ENCODE measurements at regions not wholly inside any gene's neighbourhood (a gene's known extent, or its start where the extent isn't known, plus 50 kb on each side); places are given as distances from the start of the nearest gene placed in this dataset.

- DNase-seq (ENCODE audit: extremely low read depth, insufficient read length) = no peak
- no peaks in the 10 kb centered on the region for H3K27me3 ChIP-seq (replicated peaks; ENCODE audit: control insufficient read depth, insufficient read depth, low read length)
- no peak overlapping the region for H3K4me3 ChIP-seq (replicated peaks; ENCODE audit: low read depth, low read length)
- no peaks in the 10 kb centered on the region for H3K36me3 ChIP-seq (ENCODE audit: control insufficient read depth, insufficient read depth, low read length)
- TF ChIP-seq CTCF (IDR thresholded peaks at IDR 0.05; ENCODE audit: insufficient read depth, low read length, poor library complexity, severe bottlenecking) = no peak
Observed at GRCh38 chr14:98888927-98889835, 382.8 kb downstream of the BCL11B start.

DNA sequence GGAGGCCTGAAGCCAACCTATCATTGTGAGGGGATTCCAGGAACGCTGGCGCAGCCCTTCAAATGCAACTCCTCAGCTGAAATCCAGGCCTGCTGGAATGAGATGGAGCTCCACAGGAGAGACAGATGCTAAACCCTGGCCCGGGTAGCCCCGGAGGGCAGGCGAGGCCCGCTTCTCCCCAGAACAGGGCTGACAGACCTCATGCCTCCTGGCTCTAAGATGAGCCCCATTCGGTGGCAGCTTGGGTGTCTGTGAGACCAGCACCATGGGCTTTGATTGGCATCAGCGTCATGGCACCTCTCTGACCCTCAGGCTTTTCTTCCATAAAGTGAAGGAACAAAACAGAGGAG, 382.2 kb downstream of the BCL11B start:
- no peaks in the 10 kb centered on the region for H3K27me3 ChIP-seq (replicated peaks; ENCODE audit: control insufficient read depth, insufficient read depth, low read length)
- H3K4me3 ChIP-seq (replicated peaks; ENCODE audit: low read depth, low read length) = no peak overlapping the region
- H3K36me3 ChIP-seq (ENCODE audit: control insufficient read depth, insufficient read depth, low read length) = no peaks in the 10 kb centered on the region
- no peak for DNase-seq (ENCODE audit: extremely low read depth, insufficient read length)
- TF ChIP-seq CTCF (IDR thresholded peaks at IDR 0.05; ENCODE audit: insufficient read depth, low read length, poor library complexity, severe bottlenecking) = no peak

DNA sequence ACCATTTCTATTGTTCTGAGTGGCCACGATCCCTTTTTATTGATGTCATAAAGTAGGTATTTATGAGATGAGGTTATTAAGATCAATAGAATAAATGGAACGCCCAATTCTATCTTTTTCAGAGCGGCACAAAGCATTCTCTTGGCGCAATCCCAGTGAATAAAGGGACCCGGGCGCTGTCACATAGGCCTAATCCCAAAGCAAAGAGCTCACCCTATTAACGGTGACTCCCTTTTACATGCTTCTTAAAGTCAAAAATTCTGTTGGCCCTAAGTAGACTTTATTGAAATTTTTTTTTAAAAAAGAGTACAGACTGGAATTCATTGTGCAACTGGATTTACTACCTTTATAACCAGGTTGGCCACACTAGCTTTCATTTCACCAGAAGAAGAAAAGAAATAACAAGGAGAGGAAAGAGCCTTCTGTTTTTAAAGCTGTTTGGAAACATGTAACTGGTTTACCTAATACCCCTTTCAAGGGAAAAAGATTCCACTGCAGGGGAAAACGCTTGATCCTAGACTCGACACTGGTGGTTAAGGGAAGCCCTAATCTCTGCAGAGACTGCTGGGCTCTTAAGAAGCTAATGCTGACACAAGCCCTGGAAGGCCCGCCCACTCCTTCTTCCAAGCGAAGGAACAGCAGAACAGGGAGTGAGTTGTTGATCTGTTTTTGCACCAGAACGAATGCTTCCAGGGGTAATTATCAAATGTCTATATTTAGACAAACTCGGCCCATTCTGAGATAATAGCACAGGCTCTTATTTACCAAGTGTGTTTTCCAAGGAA, 381.2 kb downstream of the BCL11B start:
- Histone ChIP-seq H3K27me3 (replicated peaks; ENCODE audit: control insufficient read depth, insufficient read depth, low read length) (no peaks in the 10 kb centered on the region), H3K36me3 (ENCODE audit: control insufficient read depth, insufficient read depth, low read length) (no peaks in the 10 kb centered on the region), H3K4me3 (replicated peaks; ENCODE audit: low read depth, low read length) (no peak overlapping the region)
- no peak for DNase-seq (ENCODE audit: extremely low read depth, insufficient read length)
- no peak for TF ChIP-seq CTCF (IDR thresholded peaks at IDR 0.05; ENCODE audit: insufficient read depth, low read length, poor library complexity, severe bottlenecking)

GRCh38 chr14:98893675-98894074, 378.3 kb downstream of the BCL11B start:
- H3K4me3 ChIP-seq (replicated peaks; ENCODE audit: low read depth, low read length) = no peak overlapping the region
- no peak for TF ChIP-seq CTCF (IDR thresholded peaks at IDR 0.05; ENCODE audit: insufficient read depth, low read length, poor library complexity, severe bottlenecking)
- DNase-seq (ENCODE audit: extremely low read depth, insufficient read length) = no peak
- no peaks in the 10 kb centered on the region for H3K27me3 ChIP-seq (replicated peaks; ENCODE audit: control insufficient read depth, insufficient read depth, low read length)
- no peaks in the 10 kb centered on the region for H3K36me3 ChIP-seq (ENCODE audit: control insufficient read depth, insufficient read depth, low read length)

DNA sequence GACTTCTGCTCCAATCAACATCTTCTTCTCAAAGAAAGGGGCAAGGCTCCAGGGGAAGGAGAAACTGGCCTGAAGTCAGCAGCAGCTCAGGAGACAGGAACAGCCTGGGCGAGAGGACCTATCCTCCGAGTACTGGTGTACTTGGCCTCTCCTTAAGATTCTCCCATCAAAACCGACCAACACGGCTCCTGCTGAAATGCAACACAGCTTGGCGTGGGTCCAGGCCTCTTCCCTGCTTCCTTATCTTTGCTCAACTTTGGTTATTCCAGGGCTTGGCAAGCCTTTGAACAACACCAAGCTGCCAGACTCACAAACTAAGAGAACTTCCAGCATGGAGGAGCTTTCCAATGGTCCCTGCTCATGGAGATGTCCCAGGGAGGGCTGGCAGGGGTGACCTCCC, 377.4 kb downstream of the BCL11B start:
- no peaks in the 10 kb centered on the region for H3K36me3 ChIP-seq (ENCODE audit: control insufficient read depth, insufficient read depth, low read length)
- DNase-seq (ENCODE audit: extremely low read depth, insufficient read length) = no peak
- TF ChIP-seq CTCF (IDR thresholded peaks at IDR 0.05; ENCODE audit: insufficient read depth, low read length, poor library complexity, severe bottlenecking) = no peak
- no peak overlapping the region for H3K4me3 ChIP-seq (replicated peaks; ENCODE audit: low read depth, low read length)
- H3K27me3 ChIP-seq (replicated peaks; ENCODE audit: control insufficient read depth, insufficient read depth, low read length) = no peaks in the 10 kb centered on the region

Measured in GM06990 (cell line).